Loucy (cell line): ENCODE measurements at regions not wholly inside any gene's neighbourhood (a gene's known extent, or its start where the extent isn't known, plus 50 kb on each side); places are given as distances from the start of the nearest gene placed in this dataset.

Experiments
- H2AFZ ChIP-seq: fragments of 200-600 bp; sonication (generic); 2 replicates; pipeline ENCODE4 v1.6.0; 2016; ENCODE audit warnings: antibody characterized with exemption, mild to moderate bottlenecking, low read length, moderate library complexity
- H3F3A ChIP-seq: fragments of 200-600 bp; 2 replicates; pipeline ENCODE4 v1.6.0; 2016; ENCODE audit warnings: antibody characterized with exemption, low read depth, mild to moderate bottlenecking
- H3K27me3 ChIP-seq: fragments of 200-600 bp; sonication (generic); 2 replicates; pipeline ENCODE4 v1.6.1; 2014; ENCODE audit warnings: low read length, mild to moderate bottlenecking; ENCODE audit not compliant: insufficient read depth, poor library complexity, severe bottlenecking
- H3K36me3 ChIP-seq: fragments of 200-600 bp; sonication (generic); 2 replicates; pipeline ENCODE4 v1.6.1; 2016; ENCODE audit warnings: low read length; ENCODE audit not compliant: insufficient read depth
- H3K4me1 ChIP-seq: fragments of 200-600 bp; sonication (generic); 2 replicates; pipeline ENCODE4 v1.5.1; 2014; ENCODE audit warnings: low read length, mild to moderate bottlenecking; ENCODE audit not compliant: insufficient read depth, poor library complexity, severe bottlenecking
- H3K4me2 ChIP-seq: fragments of 200-600 bp; sonication (generic); 2 replicates; pipeline ENCODE4 v1.6.0; 2014; ENCODE audit warnings: antibody characterized with exemption, low read length, low read depth, mild to moderate bottlenecking; ENCODE audit not compliant: poor library complexity, severe bottlenecking
- H3K4me3 ChIP-seq: fragments of 200-600 bp; sonication (generic); 2 replicates; pipeline ENCODE4 v1.5.1; 2014; ENCODE audit warnings: low read length, mild to moderate bottlenecking, mixed read lengths; ENCODE audit not compliant: poor library complexity, severe bottlenecking
- H3K79me2 ChIP-seq: fragments of 200-600 bp; sonication (generic); 2 replicates; pipeline ENCODE4 v1.6.1; 2014; ENCODE audit warnings: low read length; ENCODE audit not compliant: insufficient read depth
- H3K9ac ChIP-seq: fragments of 200-600 bp; sonication (generic); 2 replicates; pipeline ENCODE4 v1.6.0; 2014; ENCODE audit warnings: mild to moderate bottlenecking, low read depth, low read length, moderate library complexity; ENCODE audit not compliant: poor library complexity, severe bottlenecking
- H3K9me2 ChIP-seq: fragments of 200-600 bp; sonication (generic); replicated peaks from 2 replicates; pipeline ENCODE4 v1.6.1; 2016; ENCODE audit warnings: low read depth, low read length, mixed read lengths
- H3K9me3 ChIP-seq: fragments of 200-600 bp; sonication (generic); 2 replicates; pipeline ENCODE4 v1.6.1; 2014; ENCODE audit warnings: mild to moderate bottlenecking, antibody characterized with exemption, low read length, low read depth; ENCODE audit not compliant: insufficient read depth
- H4K20me1 ChIP-seq: fragments of 200-600 bp; sonication (generic); 2 replicates; pipeline ENCODE4 v1.6.0; 2014; ENCODE audit warnings: antibody characterized with exemption, low read length, mild to moderate bottlenecking; ENCODE audit not compliant: insufficient read depth, poor library complexity, severe bottlenecking
- EZH2phosphoT487 ChIP-seq: fragments of 200-600 bp; IDR thresholded peaks from 2 replicates; pipeline ENCODE4 v1.6.1; 2018; ENCODE audit warnings: antibody characterized with exemption, mild to moderate bottlenecking, moderate library complexity, borderline replicate concordance
- TF ChIP-seq, protein P1 (sequence below): fragments of 200-600 bp; sonication (generic); conservative IDR thresholded peaks from 2 replicates; pipeline ENCODE4 v1.5.1; 2014; ENCODE audit warnings: mild to moderate bottlenecking, antibody characterized with exemption, low read length

DNA sequence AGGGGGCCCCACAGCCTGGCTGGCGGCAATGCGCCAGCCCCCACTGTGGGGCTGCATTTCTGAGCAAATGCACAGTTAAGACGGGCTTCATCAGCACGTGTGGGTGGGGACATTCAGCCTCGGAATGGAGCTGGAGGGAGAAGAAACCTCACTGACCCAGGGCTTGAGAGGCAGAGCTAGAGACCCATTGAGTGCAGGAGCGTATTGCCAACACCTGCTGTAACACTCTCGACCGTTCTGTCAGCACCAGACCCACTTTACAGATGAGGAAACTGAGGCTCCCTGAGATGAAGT is 200.9 kb upstream of the RAB6C start:
- no peaks in the 10 kb centered on the region for H3K9me2 ChIP-seq
- H2AFZ ChIP-seq: no peak overlapping the region
- H3K4me3 ChIP-seq: no peak overlapping the region
- TF ChIP-seq, protein P1, sequence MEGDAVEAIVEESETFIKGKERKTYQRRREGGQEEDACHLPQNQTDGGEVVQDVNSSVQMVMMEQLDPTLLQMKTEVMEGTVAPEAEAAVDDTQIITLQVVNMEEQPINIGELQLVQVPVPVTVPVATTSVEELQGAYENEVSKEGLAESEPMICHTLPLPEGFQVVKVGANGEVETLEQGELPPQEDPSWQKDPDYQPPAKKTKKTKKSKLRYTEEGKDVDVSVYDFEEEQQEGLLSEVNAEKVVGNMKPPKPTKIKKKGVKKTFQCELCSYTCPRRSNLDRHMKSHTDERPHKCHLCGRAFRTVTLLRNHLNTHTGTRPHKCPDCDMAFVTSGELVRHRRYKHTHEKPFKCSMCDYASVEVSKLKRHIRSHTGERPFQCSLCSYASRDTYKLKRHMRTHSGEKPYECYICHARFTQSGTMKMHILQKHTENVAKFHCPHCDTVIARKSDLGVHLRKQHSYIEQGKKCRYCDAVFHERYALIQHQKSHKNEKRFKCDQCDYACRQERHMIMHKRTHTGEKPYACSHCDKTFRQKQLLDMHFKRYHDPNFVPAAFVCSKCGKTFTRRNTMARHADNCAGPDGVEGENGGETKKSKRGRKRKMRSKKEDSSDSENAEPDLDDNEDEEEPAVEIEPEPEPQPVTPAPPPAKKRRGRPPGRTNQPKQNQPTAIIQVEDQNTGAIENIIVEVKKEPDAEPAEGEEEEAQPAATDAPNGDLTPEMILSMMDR: no peak
- no peak for TF ChIP-seq EZH2phosphoT487
- no peaks in the 10 kb centered on the region for H3K27me3 ChIP-seq
- H3K79me2 ChIP-seq: no peaks in the 10 kb centered on the region
- no peak overlapping the region for H3K4me2 ChIP-seq
- H3K4me1 ChIP-seq: no peaks in the 10 kb centered on the region
- no peaks in the 10 kb centered on the region for H4K20me1 ChIP-seq
- H3F3A ChIP-seq: no peaks in the 10 kb centered on the region
- no peak overlapping the region for H3K9ac ChIP-seq
- H3K9me3 ChIP-seq: no peaks in the 10 kb centered on the region
- H3K36me3 ChIP-seq: no peaks in the 10 kb centered on the region

DNA sequence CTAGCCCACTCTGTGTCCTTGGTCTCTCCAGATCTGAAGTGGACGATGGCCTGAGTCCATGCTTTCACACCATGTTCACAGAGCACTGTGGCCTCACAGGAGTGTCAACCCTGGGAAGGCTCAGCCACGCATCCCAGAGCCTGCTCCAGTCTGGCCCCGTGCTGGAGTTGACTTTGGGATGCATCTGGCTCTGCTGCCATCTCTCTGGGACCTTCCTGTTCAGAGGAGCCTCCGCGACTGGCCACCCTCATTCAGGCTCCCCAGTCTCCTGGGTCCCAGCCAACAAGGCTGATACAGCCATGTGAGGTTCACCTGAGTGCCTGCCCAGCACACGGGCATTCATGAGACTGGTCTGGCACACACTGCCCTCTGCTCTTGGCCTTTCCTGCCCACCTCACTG is 199.7 kb upstream of the RAB6C start:
- H3K36me3 ChIP-seq: no peaks in the 10 kb centered on the region
- H3K4me3 ChIP-seq: no peak overlapping the region
- H4K20me1 ChIP-seq: no peaks in the 10 kb centered on the region
- no peak overlapping the region for H3K9ac ChIP-seq
- H3K4me1 ChIP-seq: no peaks in the 10 kb centered on the region
- H3K9me3 ChIP-seq: no peaks in the 10 kb centered on the region
- H3K4me2 ChIP-seq: no peak overlapping the region
- H3F3A ChIP-seq: no peaks in the 10 kb centered on the region
- no peaks in the 10 kb centered on the region for H3K9me2 ChIP-seq
- H3K27me3 ChIP-seq: no peaks in the 10 kb centered on the region
- no peak overlapping the region for H2AFZ ChIP-seq
- no peaks in the 10 kb centered on the region for H3K79me2 ChIP-seq
- TF ChIP-seq EZH2phosphoT487: no peak
- TF ChIP-seq, protein P1: no peak

DNA sequence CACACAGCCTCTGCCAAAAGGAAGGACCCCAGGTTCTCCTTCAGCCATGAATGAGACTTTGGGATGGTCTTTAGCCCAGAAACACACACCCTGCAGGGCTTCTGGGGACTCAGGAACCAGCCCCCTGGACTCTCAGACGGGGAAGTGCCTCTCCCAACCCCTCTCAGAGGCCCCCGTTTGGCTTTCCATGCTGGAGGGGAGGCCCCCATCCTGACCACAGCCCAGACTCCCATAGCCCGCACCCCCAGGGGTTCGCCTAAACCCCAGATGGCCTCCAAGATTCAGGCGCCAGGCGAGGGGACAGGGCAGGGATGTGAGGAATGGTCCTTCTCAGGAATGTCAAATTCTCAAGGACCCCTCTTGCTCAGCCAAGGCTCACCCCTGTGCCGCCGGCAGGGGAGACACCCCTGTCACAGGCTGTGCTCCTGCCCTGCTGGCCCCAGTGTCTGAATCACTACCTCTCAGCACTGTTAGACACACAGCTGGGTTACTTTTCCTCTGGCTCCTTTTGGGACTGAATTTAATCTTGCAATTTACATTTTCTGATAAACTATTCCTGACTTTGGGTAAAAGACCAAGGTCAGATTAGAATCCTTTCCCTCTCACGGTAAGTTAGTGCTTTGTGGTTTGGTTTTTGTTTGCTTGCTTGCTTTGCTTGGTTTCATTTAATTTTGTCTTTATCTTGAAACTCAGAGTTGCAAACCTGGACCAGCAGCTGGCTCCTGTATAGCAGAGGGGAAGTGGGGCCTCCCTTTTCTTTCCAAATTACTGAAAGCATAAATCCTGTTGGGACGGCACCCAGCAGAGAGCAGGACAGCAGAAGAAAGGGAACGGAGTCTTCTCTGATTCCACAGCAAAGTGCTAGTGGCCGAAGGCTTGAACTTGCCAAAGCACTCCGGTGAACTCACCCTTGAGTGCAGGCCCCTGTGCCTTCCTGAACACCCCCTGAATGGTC is 198.9 kb upstream of the RAB6C start:
- Histone ChIP-seq H3K27me3 (no peaks in the 10 kb centered on the region), H2AFZ (no peak overlapping the region), H3K4me2 (no peak overlapping the region), H3K4me3 (no peak overlapping the region), H3K9me3 (no peaks in the 10 kb centered on the region), H3K9me2 (no peaks in the 10 kb centered on the region), H3K79me2 (no peaks in the 10 kb centered on the region), H3K9ac (no peak overlapping the region), H4K20me1 (no peaks in the 10 kb centered on the region), H3F3A (no peaks in the 10 kb centered on the region), H3K36me3 (no peaks in the 10 kb centered on the region), H3K4me1 (no peaks in the 10 kb centered on the region)
- TF ChIP-seq EZH2phosphoT487: no peak
- TF ChIP-seq, protein P1: no peak
